HEK293 (cell line): ENCODE measurements at regions not wholly inside any gene's neighbourhood (a gene's known extent, or its start where the extent isn't known, plus 50 kb on each side); places are given as distances from the start of the nearest gene placed in this dataset.

Experiments
- CTCF ChIP-seq: fragments of 450-650 bp; formaldehyde crosslinking; IDR thresholded peaks from 2 replicates; pipeline ENCODE4 v1.5.1; 2016; ENCODE audit warnings: missing biosample characterization, missing genetic modification characterization
- ZNF394 ChIP-seq: fragments of 450-650 bp; formaldehyde crosslinking; IDR thresholded peaks from 2 replicates; pipeline ENCODE4 v1.5.1; 2016; ENCODE audit warnings: missing biosample characterization, missing genetic modification characterization, mild to moderate bottlenecking, moderate library complexity, borderline replicate concordance
- ZNF548 ChIP-seq: fragments of 450-650 bp; formaldehyde crosslinking; IDR thresholded peaks from 2 replicates; pipeline ENCODE4 v1.5.1; 2016; ENCODE audit warnings: missing biosample characterization, missing genetic modification characterization
- TF ChIP-seq, protein P1 (sequence below): fragments of 450-650 bp; IDR thresholded peaks from 2 replicates; pipeline ENCODE4 v1.5.1; 2018; ENCODE audit warnings: missing biosample characterization, missing genetic modification characterization

- no peak for TF ChIP-seq CTCF (tag by site-specific recombination)
- TF ChIP-seq ZNF394: no peak
- TF ChIP-seq, protein P1, sequence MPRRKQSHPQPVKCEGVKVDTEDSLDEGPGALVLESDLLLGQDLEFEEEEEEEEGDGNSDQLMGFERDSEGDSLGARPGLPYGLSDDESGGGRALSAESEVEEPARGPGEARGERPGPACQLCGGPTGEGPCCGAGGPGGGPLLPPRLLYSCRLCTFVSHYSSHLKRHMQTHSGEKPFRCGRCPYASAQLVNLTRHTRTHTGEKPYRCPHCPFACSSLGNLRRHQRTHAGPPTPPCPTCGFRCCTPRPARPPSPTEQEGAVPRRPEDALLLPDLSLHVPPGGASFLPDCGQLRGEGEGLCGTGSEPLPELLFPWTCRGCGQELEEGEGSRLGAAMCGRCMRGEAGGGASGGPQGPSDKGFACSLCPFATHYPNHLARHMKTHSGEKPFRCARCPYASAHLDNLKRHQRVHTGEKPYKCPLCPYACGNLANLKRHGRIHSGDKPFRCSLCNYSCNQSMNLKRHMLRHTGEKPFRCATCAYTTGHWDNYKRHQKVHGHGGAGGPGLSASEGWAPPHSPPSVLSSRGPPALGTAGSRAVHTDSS (tag by site-specific recombination): no peak
- no peak for TF ChIP-seq ZNF548
Measured at GRCh38 chr2:241968417-241968816, 98.9 kb downstream of the RTP5 start.
